ENCODE measurements at regions not wholly inside any gene's neighbourhood (a gene's known extent, or its start where the extent isn't known, plus 50 kb on each side); places are given as distances from the start of the nearest gene placed in this dataset.

GRCh38 chr7:101690061-101690460 lies 61.0 kb upstream of the MYL10 start:
- TF ChIP-seq CTCF (IDR thresholded peaks at IDR 0.05) (no peak), POLR2AphosphoS5 (IDR thresholded peaks at IDR 0.05) (no peak), POLR2A (IDR thresholded peaks at IDR 0.05; ENCODE audit: low read depth) (no peak), EP300 (IDR thresholded peaks at IDR 0.05) (no peak)

Measured in esophagus muscularis mucosa (tissue), 4 donors.